Neural cell (in vitro differentiated cells): ENCODE measurements at regions not wholly inside any gene's neighbourhood (a gene's known extent, or its start where the extent isn't known, plus 50 kb on each side); places are given as distances from the start of the nearest gene placed in this dataset.
"Not testable (repeated sequence)": the region's sequence is repeated elsewhere in the genome, so short reads cannot be mapped to it uniquely, and the experiment has no call there.

ENCODE experiments used
- H2AFZ ChIP-seq: fragments of 200-600, 300-800 bp; sonication (generic), shearing (Covaris generic); 2 replicates; pipeline ENCODE4 v1.6.0; 2014; ENCODE audit warnings: low read depth, mild to moderate bottlenecking, antibody characterized with exemption, low read length, moderate library complexity
- H3F3A ChIP-seq: fragments of 200-600 bp; shearing (Covaris generic); 2 replicates; pipeline ENCODE4 v1.6.1; 2016; ENCODE audit warnings: mild to moderate bottlenecking, moderate library complexity, mixed read lengths, antibody characterized with exemption, low read length; ENCODE audit not compliant: insufficient read depth, poor library complexity, severe bottlenecking
- H3K27ac ChIP-seq: fragments of 200-600, 300-800 bp; sonication (generic), shearing (Covaris generic); 2 replicates; pipeline ENCODE4 v1.5.1; 2014; ENCODE audit warnings: mild to moderate bottlenecking, low read length, moderate library complexity
- H3K27me3 ChIP-seq: fragments of 300-800, 200-600 bp; sonication (generic), shearing (Covaris generic); 2 replicates; pipeline ENCODE4 v1.6.0; 2014; ENCODE audit warnings: mild to moderate bottlenecking, low read depth, low read length, moderate library complexity; ENCODE audit not compliant: insufficient read depth
- H3K36me3 ChIP-seq: fragments of 300-800, 200-600 bp; sonication (generic), shearing (Covaris generic); 2 replicates; pipeline ENCODE4 v1.5.1; 2014; ENCODE audit warnings: mild to moderate bottlenecking, antibody characterized with exemption, low read length, moderate library complexity; ENCODE audit not compliant: insufficient read depth
- H3K4me2 ChIP-seq: fragments of 300-800, 200-600 bp; sonication (generic), shearing (Covaris generic); 2 replicates; pipeline ENCODE4 v1.6.0; 2014; ENCODE audit warnings: mild to moderate bottlenecking, low read length
- H3K4me3 ChIP-seq: fragments of 300-800, 200-600 bp; sonication (generic), shearing (Covaris generic); 2 replicates; pipeline ENCODE4 v1.5.1; 2014; ENCODE audit warnings: mild to moderate bottlenecking, low read length, moderate library complexity
- H3K79me2 ChIP-seq: fragments of 200-600 bp; shearing (Covaris generic); replicated peaks from 2 replicates; pipeline ENCODE4 v1.6.0; 2014; ENCODE audit warnings: mild to moderate bottlenecking, low read length, moderate library complexity; ENCODE audit not compliant: insufficient read depth
- H3K9ac ChIP-seq: fragments of 300-800, 200-600 bp; sonication (generic), shearing (Covaris generic); 2 replicates; pipeline ENCODE4 v1.6.1; 2016; ENCODE audit warnings: mild to moderate bottlenecking, low read length, mixed read lengths
- H3K9me2 ChIP-seq: fragments of 200-600 bp; shearing (Covaris generic); 2 replicates; pipeline ENCODE4 v1.6.1; 2016; ENCODE audit warnings: mild to moderate bottlenecking, low read length, mixed read lengths; ENCODE audit not compliant: insufficient read depth
- H3K9me3 ChIP-seq: fragments of 200-600, 300-800 bp; sonication (generic), shearing (Covaris generic); 2 replicates; pipeline ENCODE4 v1.6.1; 2016; ENCODE audit warnings: mild to moderate bottlenecking, mixed run types, low read length, moderate library complexity, mixed read lengths
- H4K20me1 ChIP-seq: fragments of 200-600 bp; shearing (Covaris generic); 2 replicates; pipeline ENCODE4 v1.6.1; 2016; ENCODE audit warnings: mild to moderate bottlenecking, mixed run types; ENCODE audit not compliant: insufficient read depth
- CTCF ChIP-seq: fragments of 450-650 bp; IDR thresholded peaks from 2 replicates; pipeline ENCODE4 v1.5.1; 2014; ENCODE audit warnings: antibody characterized with exemption, mild to moderate bottlenecking, moderate library complexity; ENCODE audit not compliant: poor library complexity, severe bottlenecking
- EP300 ChIP-seq: fragments of 450-650 bp; conservative IDR thresholded peaks from 2 replicates; pipeline ENCODE4 v1.6.1; 2014; ENCODE audit warnings: antibody characterized with exemption, mild to moderate bottlenecking, moderate library complexity; ENCODE audit not compliant: poor library complexity, severe bottlenecking
- EZH2 ChIP-seq: fragments of 200-600, 300-800 bp; shearing (Covaris generic), sonication (generic); IDR thresholded peaks from 2 replicates; pipeline ENCODE4 v1.6.1; 2014; ENCODE audit warnings: antibody characterized with exemption, low read length, borderline replicate concordance, mild to moderate bottlenecking; ENCODE audit not compliant: insufficient read depth, poor library complexity, severe bottlenecking
- MXI1 ChIP-seq: fragments of 450-650 bp; conservative IDR thresholded peaks from 2 replicates; pipeline ENCODE4 v1.6.1; 2014; ENCODE audit warnings: antibody characterized with exemption, mild to moderate bottlenecking; ENCODE audit not compliant: poor library complexity, severe bottlenecking
- POLR2AphosphoS5 ChIP-seq: IDR thresholded peaks from 2 replicates; pipeline ENCODE4 v1.6.1; 2012
- RAD21 ChIP-seq: fragments of 450-650 bp; conservative IDR thresholded peaks from 2 replicates; pipeline ENCODE4 v1.6.1; 2014; ENCODE audit warnings: antibody characterized with exemption, mild to moderate bottlenecking, moderate library complexity
- REST ChIP-seq: IDR thresholded peaks from 2 replicates; pipeline ENCODE4 v1.6.1; 2012; ENCODE audit warnings: borderline replicate concordance
- SMC3 ChIP-seq: fragments of 450-650 bp; conservative IDR thresholded peaks from 2 replicates; pipeline ENCODE4 v1.6.1; 2014; ENCODE audit warnings: antibody characterized with exemption, mild to moderate bottlenecking, moderate library complexity; ENCODE audit not compliant: poor library complexity
- TAF1 ChIP-seq: IDR thresholded peaks from 2 replicates; pipeline ENCODE4 v1.6.1; 2012; ENCODE audit warnings: low read depth

- H3K9me2 ChIP-seq = no peaks in the 10 kb centered on the region
- no peak overlapping the region for H3K4me2 ChIP-seq
- H4K20me1 ChIP-seq = no peaks in the 10 kb centered on the region
- H3K36me3 ChIP-seq = no peaks in the 10 kb centered on the region
- no peaks in the 10 kb centered on the region for H3K9me3 ChIP-seq
- TF ChIP-seq MXI1 = no peak
- no peak for TF ChIP-seq EZH2
- no peak for TF ChIP-seq POLR2AphosphoS5
- no peak for TF ChIP-seq CTCF
- no peak for TF ChIP-seq TAF1
- no peak for TF ChIP-seq RAD21
- no peak for TF ChIP-seq EP300
- TF ChIP-seq REST = no peak
- TF ChIP-seq SMC3 = no peak
- H3K9ac ChIP-seq = no peak overlapping the region
- peak overlapping the region; percentile 53 for H3K27ac ChIP-seq
- H3K4me3 ChIP-seq = no peak overlapping the region
- no peaks in the 10 kb centered on the region for H3K79me2 ChIP-seq
- H2AFZ ChIP-seq = no peak overlapping the region
- no peaks in the 10 kb centered on the region for H3K27me3 ChIP-seq
- no peaks in the 10 kb centered on the region for H3F3A ChIP-seq
Measured at GRCh38 chr5:145450286-145450885, 384.8 kb downstream of the PRELID2 start.

- Histone ChIP-seq H3K4me2 (no peak overlapping the region), H3F3A (no peaks in the 10 kb centered on the region), H3K27me3 (no peaks in the 10 kb centered on the region), H3K9me2 (no peaks in the 10 kb centered on the region), H2AFZ (no peak overlapping the region), H3K4me3 (peak overlapping the region; percentile 32), H4K20me1 (no peaks in the 10 kb centered on the region), H3K9me3 (no peaks in the 10 kb centered on the region), H3K36me3 (no peaks in the 10 kb centered on the region), H3K27ac (peak overlapping the region; percentile 53), H3K9ac (no peak overlapping the region), H3K79me2 (no peaks in the 10 kb centered on the region)
- no peak for TF ChIP-seq SMC3
- peak; percentile 34 for TF ChIP-seq CTCF
- TF ChIP-seq RAD21 = peak; percentile 39
Measured at GRCh38 chr5:145449794-145450193, 385.3 kb downstream of the PRELID2 start.

GRCh38 chr5:145446875-145447274 is 388.3 kb downstream of the PRELID2 start:
- H3K9me2 ChIP-seq, H3K79me2 ChIP-seq, H4K20me1 ChIP-seq, H3K4me2 ChIP-seq, H3K4me3 ChIP-seq, H3F3A ChIP-seq, H3K9ac ChIP-seq, H3K27me3 ChIP-seq, H3K27ac ChIP-seq, H2AFZ ChIP-seq, H3K9me3 ChIP-seq, H3K36me3 ChIP-seq: not testable (repeated sequence)
